PC-3 (cell line): ENCODE measurements at regions not wholly inside any gene's neighbourhood (a gene's known extent, or its start where the extent isn't known, plus 50 kb on each side); places are given as distances from the start of the nearest gene placed in this dataset.

Experiments
- CTCF ChIP-seq: fragments of 300-600 bp; sonication (generic); conservative IDR thresholded peaks from 2 replicates; pipeline ENCODE4 v1.5.1; 2017; ENCODE audit warnings: antibody characterized with exemption, low read depth, mild to moderate bottlenecking, low read length
- EZH2 ChIP-seq: fragments of 300-600 bp; sonication (generic); IDR thresholded peaks from one replicate; pipeline ENCODE4 v1.6.1; 2017; ENCODE audit warnings: antibody characterized with exemption, mild to moderate bottlenecking, low read length; ENCODE audit not compliant: unreplicated experiment
- EZH2phosphoT487 ChIP-seq: fragments of 300-600 bp; sonication (generic); IDR thresholded peaks from 2 replicates; pipeline ENCODE4 v1.6.1; 2018; ENCODE audit warnings: mild to moderate bottlenecking, antibody characterized with exemption, low read length, borderline replicate concordance

DNA sequence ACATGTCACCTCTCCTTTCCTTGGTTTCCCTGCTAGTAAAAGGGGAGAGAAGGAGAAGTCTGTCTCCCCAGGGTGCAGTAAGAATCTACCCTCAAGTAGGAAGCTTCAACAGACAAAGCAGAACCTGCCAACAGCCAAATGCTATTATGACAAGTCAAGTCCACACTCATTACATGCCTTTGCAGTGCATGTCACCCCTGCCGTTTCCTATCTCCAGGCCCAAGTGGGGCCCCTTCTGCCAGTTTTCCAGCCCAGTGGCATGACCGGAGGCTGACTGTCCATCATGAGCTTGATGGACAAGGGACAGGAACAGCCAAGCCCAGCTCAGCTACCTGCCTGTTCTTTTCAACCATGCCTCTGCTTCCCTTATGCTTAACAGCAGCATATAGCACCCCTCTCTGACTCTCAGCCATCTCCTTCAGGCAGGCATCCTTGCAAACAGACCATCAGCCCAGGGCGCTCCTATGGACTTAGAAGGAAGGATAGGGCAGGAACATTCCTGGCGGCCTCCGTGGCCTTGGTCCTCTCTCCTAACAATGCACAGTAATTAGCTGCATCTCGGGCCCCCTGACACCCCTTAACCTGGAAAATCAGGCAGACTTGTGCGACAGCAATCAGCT, 107.2 kb upstream of the RAD23B start:
- no peak for TF ChIP-seq CTCF
- no peak for TF ChIP-seq EZH2
- no peak for TF ChIP-seq EZH2phosphoT487
